PC-9 (cell line): ENCODE measurements at regions not wholly inside any gene's neighbourhood (a gene's known extent, or its start where the extent isn't known, plus 50 kb on each side); places are given as distances from the start of the nearest gene placed in this dataset.
"Not testable (repeated sequence)": the region's sequence is repeated elsewhere in the genome, so short reads cannot be mapped to it uniquely, and the experiment has no call there.

ENCODE experiments used
- CTCF ChIP-seq: fragments of 200-600 bp; sonication (generic); conservative IDR thresholded peaks from 2 replicates; pipeline ENCODE4 v1.6.1; 2017; ENCODE audit warnings: mixed run types, antibody characterized with exemption, mild to moderate bottlenecking, moderate library complexity
- EZH2 ChIP-seq: fragments of 200-600 bp; sonication (generic); IDR thresholded peaks from 2 replicates; pipeline ENCODE4 v1.8.0; 2017; ENCODE audit warnings: antibody characterized with exemption, low read depth

- not testable (repeated sequence) for TF ChIP-seq CTCF, EZH2
Observed at GRCh38 chr1:83403500-83403899, 595.4 kb downstream of the TTLL7 start.
